HG02884 (cell line): ENCODE measurements at regions not wholly inside any gene's neighbourhood (a gene's known extent, or its start where the extent isn't known, plus 50 kb on each side); places are given as distances from the start of the nearest gene placed in this dataset.

Experiments used
- ATAC-seq: cut with Tn5 transposase; IDR thresholded peaks from one replicate; pipeline ENCODE4 v1.9.1; 2021; ENCODE audit warnings: mild to moderate bottlenecking, moderate library complexity; ENCODE audit not compliant: unreplicated experiment

- ATAC-seq: no peak
Observed at GRCh38 chr5:159525117-159525516, 194.8 kb upstream of the IL12B start.

- no peak for ATAC-seq
Observed at GRCh38 chr5:159527546-159528254, 197.4 kb upstream of the IL12B start.

DNA sequence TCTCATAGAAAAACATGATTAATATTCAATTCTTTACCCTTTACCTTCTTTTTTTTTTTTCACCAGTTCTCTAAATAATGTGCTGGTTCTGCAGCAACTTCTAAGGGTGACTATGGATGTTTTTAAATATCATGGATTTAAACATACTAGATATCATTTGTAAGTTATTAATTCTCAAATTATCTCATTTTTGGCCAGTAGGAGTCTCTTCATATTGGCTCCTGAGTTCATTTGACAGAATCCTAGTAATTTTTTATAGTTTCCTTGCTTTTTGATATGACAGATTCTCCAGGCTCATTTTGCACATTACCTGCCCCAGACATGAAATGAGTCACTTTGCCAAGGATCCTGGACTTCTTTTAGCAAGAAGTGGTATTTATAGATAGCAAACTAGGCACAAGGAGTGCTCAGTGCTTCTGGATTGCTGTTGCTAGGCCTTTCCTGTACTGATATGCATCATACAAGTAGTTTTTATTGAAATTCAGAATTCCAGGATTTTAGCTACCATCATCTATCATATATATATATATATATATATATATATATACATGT lies 201.3 kb upstream of the IL12B start:
- no peak for ATAC-seq

DNA sequence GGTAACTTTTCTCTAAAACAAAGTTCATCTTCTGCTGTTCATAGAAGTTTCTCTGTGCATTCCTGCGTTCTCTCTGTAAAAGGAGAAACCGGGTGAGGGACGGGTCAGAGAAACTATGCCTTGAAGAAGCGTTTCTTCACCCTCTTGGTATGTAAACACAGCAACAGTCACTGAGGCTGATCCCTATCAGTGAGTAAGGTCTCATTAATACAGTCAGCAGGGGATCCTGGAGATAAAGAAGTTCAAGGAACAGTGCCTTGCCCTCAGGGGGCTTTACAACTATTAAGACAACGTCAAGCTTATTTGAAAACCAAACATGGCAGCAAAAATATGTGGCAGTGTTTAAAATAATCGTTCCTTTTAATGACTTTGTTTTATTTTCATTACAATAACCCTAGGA lies 202.9 kb upstream of the IL12B start:
- no peak for ATAC-seq

DNA sequence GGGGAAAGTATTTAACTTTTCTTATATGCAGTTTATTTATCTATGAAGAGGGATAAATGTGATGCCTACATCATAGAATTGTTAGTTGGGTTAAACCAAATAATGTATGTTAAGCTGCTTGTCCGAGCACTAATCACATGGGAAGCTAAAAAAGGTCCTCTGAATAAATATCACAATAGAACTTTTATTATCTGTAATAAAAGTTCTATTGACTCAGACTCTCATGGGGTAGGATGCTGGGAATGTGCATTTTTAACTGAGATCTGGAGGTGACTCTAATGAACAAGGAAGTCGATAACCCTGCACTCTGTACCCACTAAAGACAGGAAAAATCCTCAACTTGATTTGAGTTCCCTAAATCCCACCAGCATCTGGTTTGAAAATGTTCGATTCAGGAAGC lies 205.9 kb upstream of the IL12B start:
- no peak for ATAC-seq

GRCh38 chr5:159536646-159537045 lies 206.4 kb upstream of the IL12B start:
- ATAC-seq: no peak

DNA sequence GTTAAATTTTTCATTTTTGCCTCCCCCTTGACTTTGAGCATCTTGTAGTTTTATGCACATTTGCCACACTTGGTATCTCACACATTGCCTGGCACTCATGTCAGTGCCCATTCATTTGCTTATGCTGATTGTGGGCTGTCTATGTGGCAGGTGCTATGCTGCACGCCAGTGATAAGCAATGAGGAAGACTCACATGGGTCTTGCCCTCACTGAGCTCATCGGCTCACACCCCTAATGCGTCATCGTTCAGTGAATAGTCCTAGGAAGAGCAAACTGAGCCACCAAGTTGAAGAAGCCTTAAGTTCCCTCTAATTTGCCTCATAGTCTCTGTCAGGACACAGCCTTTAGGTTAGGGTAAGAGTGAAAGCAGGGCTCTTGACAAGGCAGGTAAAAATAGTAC lies 209.4 kb upstream of the IL12B start:
- no peak for ATAC-seq

DNA sequence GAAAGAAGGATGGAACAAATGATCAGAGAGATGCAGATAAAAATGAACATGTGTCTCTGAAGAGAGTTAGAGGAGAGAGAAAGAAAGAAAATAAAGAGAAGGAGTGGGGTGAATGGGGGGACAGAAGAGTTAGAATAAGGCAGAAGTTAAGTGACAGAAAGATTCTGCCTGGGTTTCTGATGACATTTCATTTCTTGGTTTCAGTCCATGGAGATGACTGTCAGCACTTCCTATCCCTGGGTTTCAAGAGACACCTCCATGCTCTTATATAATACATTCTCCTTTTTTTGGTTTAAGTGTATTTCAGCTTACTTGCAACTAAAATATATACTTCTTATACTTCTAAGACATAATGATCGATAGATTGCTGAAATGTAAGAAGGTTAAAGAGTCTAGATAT lies 213.0 kb upstream of the IL12B start:
- no peak for ATAC-seq

DNA sequence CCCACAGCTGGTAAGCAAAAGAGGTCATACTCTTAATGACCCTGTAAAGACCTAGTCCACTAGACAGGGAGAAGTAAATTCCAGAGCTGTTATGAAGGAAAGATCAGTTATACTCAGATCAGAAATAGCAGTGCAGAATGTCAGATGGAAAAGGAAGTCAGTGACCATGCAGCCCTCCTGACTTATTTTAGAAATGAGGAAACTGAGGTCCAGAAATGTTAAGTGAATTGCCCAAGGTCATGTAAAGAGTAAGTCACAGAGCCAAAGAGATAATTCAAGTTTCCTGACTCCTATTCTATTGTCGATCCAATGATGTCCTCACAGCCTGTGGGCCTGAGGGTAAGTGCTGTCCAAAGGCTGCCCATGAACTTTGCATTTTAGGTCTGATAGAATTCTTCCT lies 214.9 kb upstream of the IL12B start:
- no peak for ATAC-seq

GRCh38 chr5:159547466-159548195 lies 217.3 kb upstream of the IL12B start:
- no peak for ATAC-seq

DNA sequence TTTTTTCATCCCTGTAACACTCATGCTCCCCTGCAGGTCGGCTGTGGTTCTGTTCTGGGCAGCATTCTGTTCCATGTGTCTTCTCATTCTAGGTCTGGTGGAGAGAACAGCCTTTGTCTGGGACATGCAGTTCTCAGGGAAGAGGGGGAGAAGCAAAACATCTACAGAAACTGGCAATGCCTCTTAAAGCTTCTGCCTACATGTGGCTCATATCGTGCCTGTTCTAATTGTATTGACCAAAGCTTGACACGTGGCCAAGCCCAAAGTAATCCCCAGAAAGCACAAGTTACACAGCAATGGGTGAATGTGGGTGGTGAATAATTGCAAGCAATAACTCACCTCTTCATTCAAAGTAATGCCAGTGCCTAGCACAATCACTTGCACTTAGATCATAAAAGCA lies 218.2 kb upstream of the IL12B start:
- no peak for ATAC-seq

DNA sequence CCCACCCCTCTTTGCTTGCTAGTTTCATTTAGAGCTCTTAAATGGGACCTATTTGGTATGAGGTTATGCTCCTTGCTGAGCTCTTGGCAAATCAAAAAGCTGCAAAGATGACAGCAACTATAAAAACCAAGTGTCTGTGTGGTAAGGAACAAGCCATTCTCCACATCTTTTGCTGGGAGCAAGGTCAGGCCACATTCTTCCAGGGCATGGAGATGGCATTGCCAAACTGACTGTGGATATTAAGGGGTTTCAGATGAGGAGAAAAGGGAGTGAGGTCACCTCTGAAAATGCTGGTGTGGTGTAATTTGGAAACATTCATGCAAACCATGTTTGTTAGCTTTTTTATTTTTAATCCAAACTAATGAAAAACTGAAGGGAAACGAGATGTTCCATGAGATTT lies 218.8 kb upstream of the IL12B start:
- no peak for ATAC-seq

DNA sequence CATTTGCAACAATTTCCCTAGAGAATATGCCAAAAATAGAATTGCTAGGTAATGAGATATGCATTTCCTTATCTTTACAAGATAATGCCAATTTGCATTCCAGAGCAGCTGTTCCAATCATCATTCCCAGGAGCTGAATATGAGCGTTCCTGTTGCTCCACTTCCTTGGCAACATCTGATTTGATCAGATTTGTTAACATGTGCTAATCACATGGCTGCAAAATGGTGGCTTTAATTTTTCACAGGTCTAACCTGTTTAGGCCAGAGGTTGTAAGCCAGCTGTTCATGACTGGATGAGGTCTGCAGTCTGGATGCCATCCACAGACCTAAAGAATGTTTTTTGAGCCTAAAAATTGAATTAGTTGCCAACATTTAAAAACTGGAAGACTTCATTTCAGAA lies 220.7 kb upstream of the IL12B start:
- no peak for ATAC-seq

- ATAC-seq: no peak
Observed at GRCh38 chr5:159552751-159553150, 222.5 kb upstream of the IL12B start.

DNA sequence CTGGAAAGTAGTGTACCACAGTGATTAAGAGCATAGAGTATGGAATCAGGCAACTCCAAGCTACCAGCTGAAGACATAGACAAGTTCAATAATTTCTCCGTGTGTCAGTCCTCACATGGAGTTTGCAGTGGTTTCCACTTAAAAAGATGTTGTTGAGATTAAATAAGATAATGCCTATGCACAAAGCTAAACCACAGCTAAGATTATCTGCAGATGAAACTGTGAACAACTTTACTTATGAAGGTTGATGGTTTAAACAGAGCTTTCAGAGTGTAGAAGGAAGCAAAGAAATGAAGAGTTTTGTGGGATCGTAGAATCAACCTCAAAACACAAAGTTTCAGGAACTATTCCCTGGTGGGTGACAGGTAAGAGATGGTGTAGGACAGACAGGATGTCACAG lies 223.5 kb upstream of the IL12B start:
- ATAC-seq: no peak

DNA sequence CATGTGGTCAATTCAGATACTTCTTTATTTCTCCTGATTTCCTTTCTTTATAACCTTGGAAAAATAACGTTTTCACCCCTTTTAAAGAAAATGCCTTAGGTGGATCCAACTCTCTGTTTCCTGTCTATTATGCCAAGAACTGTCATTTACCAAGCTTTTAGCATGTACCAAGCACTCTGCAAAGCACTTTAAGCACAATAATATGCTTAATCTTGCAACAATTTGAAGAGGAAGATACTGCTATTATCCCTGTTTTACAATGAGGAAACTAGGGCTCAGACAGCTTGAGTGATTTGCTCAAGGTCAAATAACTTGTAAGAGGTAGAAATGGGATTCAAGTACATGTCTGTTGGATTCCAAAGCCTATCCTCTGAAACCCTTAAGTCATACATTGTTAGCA lies 224.8 kb upstream of the IL12B start:
- no peak for ATAC-seq

DNA sequence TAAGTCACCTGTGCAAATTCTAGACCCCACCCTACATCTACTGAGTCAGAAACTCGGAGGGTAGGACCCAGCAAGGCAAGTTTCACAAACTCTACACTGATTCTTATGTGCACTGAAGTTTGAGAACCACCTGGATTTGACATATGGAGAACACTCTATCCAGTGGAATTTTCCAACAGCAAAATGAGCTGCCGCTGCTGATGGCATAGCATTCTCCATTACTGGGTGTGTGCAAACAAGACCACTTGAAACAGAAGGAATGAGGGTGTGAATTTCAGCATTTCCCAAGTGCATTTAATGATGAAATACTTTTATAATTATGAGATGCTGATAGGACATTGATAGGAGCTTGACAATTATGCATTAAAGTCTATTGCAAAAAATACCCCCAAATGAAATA lies 229.1 kb upstream of the IL12B start:
- ATAC-seq: no peak

DNA sequence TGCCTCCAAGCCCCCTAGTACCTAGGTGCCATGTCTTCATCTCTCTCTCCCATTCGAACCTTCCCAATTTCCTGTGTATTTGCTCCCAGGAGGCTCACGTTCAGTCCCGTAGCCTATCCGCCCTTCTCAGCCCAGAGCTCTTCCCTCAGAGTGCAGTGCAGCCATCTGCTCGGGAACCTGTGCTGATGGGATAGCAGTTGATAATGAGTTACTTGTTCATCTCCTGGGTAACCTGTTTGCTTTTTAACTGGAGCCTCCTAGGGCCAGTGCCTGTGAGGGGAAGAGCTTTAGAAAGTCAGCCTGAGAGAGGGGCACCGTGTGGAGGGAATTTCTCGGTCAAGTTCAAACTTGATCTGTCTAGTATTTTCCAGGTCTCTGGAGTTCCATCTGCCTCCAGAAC lies 229.8 kb upstream of the IL12B start:
- ATAC-seq: no peak

DNA sequence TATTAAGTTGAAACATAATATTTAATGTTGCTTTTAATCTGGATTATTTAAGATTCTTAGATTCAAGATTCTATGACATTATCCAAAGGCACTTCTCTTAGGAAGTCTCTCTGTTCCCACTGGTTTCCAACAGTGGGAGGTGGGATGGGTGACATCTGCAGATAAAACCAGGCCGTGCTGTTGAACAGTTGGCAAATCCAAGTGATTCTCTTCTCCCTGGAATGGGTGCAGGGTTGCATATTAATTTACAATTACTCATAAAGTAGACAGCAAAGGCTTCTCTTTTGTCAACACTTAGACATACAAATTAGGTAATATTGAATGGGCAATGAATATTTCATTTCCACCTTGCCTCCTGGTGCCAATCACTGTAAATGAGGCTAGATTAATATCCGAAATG lies 233.7 kb upstream of the IL12B start:
- ATAC-seq: no peak

GRCh38 chr5:159566832-159567231 lies 236.5 kb upstream of the IL12B start:
- ATAC-seq: no peak

- no peak for ATAC-seq
Observed at GRCh38 chr5:159567461-159567860, 237.2 kb upstream of the IL12B start.

DNA sequence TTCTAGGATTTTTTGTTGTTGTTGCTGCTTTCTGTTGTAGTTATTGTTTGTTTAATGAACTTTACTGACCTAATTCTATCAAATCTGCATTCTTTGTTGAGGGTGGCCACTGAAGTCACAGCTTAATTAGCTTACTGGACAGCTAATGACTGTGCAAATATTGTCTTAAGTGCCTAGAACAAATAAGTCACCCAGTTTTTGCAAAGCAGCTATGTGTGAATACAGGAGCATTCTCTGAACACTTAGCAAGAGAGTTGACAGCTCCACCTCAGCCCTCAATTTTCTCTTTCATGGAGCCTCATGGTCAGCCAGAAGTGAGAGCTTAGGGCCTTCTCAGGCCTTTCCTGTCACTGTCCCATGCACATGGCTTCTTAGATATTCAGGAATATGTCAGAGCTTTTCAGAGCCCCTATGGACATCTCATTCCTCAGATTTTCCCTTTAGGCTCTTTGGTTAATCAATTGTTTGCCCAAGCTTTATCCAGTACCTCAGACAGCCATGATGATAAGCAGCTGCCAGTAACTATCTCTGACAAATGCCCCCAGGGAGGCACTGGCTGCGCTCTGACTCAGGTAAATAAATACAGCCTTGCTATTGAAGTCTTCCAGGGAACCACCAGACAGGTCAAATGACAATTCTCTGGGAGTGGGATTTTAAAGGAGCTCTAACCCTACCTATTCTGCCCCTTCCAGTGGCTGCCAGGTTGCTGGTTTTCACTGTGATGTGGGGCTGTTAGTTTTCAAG lies 241.4 kb upstream of the IL12B start:
- no peak for ATAC-seq
